ENCODE measurements at regions not wholly inside any gene's neighbourhood (a gene's known extent, or its start where the extent isn't known, plus 50 kb on each side); places are given as distances from the start of the nearest gene placed in this dataset.

GRCh38 chr12:43294916-43295315 lies 257.1 kb downstream of the ADAMTS20 start:
- Histone ChIP-seq H3K4me3 (ENCODE audit: insufficient read depth in 1 of 2, low read depth in 1 of 2, low read length in 2 of 2) (no peak overlapping the region), H3K9me3 (ENCODE audit: control insufficient read depth, low read length) (no peaks in the 10 kb centered on the region), H2BK5ac (ENCODE audit: low read depth, low read length, poor library complexity, severe bottlenecking) (no peak overlapping the region), H3K27ac (ENCODE audit: low read length, poor library complexity, severe bottlenecking) (no peak overlapping the region), H3K18ac (ENCODE audit: low read depth in 1 of 2, low read length in 2 of 2) (no peak overlapping the region), H3K79me1 (replicated peaks; ENCODE audit: low read length, poor library complexity, severe bottlenecking) (no peaks in the 10 kb centered on the region), H3K4me2 (ENCODE audit: low read length, poor library complexity, severe bottlenecking) (no peak overlapping the region), H3K27me3 (ENCODE audit: control insufficient read depth in 1 of 2, insufficient read depth in 1 of 2, low read length in 2 of 2) (no peaks in the 10 kb centered on the region), H3K4me1 (ENCODE audit: control insufficient read depth, insufficient read depth, low read depth, low read length) (peaks cover 1% of the 10 kb centered on the region), H3K36me3 (ENCODE audit: control insufficient read depth in 1 of 2, insufficient read depth in 2 of 2, low read depth in 1 of 2, low read length in 2 of 2) (no peaks in the 10 kb centered on the region), H4K8ac (ENCODE audit: low read length) (no peak overlapping the region), H3K23ac (ENCODE audit: low read length in 2 of 2) (no peak overlapping the region), H2BK120ac (ENCODE audit: low read depth, low read length) (no peak overlapping the region), H2AK5ac (ENCODE audit: low read length, severe bottlenecking) (no peak overlapping the region), H4K91ac (ENCODE audit: low read length) (no peak overlapping the region), H3K4ac (ENCODE audit: low read depth in 1 of 2, low read length in 2 of 2) (no peak overlapping the region), H3K14ac (ENCODE audit: low read length in 2 of 2) (no peak overlapping the region), H2BK15ac (ENCODE audit: low read depth, poor library complexity, severe bottlenecking) (no peak overlapping the region), H2BK12ac (ENCODE audit: low read length in 2 of 2) (no peak overlapping the region), H3K9ac (ENCODE audit: low read length) (no peak overlapping the region), H2AFZ (ENCODE audit: low read depth, low read length) (no peak overlapping the region)
- no peak for DNase-seq
- 97% methylated on average over 1 of the region's 2 CpGs for WGBS

- H3K4me3 ChIP-seq (ENCODE audit: insufficient read depth in 1 of 2, low read depth in 1 of 2, low read length in 2 of 2) = no peak overlapping the region
- H2BK5ac ChIP-seq (ENCODE audit: low read depth, low read length, poor library complexity, severe bottlenecking) = no peak overlapping the region
- H3K9me3 ChIP-seq (ENCODE audit: control insufficient read depth, low read length) = no peaks in the 10 kb centered on the region
- no peak overlapping the region for H3K23ac ChIP-seq (ENCODE audit: low read length in 2 of 2)
- no peak overlapping the region for H2AFZ ChIP-seq (ENCODE audit: low read depth, low read length)
- no peak overlapping the region for H2BK15ac ChIP-seq (ENCODE audit: low read depth, poor library complexity, severe bottlenecking)
- H3K36me3 ChIP-seq (ENCODE audit: control insufficient read depth in 1 of 2, insufficient read depth in 2 of 2, low read depth in 1 of 2, low read length in 2 of 2) = no peaks in the 10 kb centered on the region
- DNase-seq = no peak
- no peak overlapping the region for H2BK12ac ChIP-seq (ENCODE audit: low read length in 2 of 2)
- no CpG with 5 or more reads among the region's 4 CpGs for WGBS
- H3K9ac ChIP-seq (ENCODE audit: low read length) = no peak overlapping the region
- no peak overlapping the region for H4K8ac ChIP-seq (ENCODE audit: low read length)
- no peak overlapping the region for H4K91ac ChIP-seq (ENCODE audit: low read length)
- H3K79me1 ChIP-seq (replicated peaks; ENCODE audit: low read length, poor library complexity, severe bottlenecking) = no peaks in the 10 kb centered on the region
- H2BK120ac ChIP-seq (ENCODE audit: low read depth, low read length) = no peak overlapping the region
- H3K4me2 ChIP-seq (ENCODE audit: low read length, poor library complexity, severe bottlenecking) = no peak overlapping the region
- H3K27me3 ChIP-seq (ENCODE audit: control insufficient read depth in 1 of 2, insufficient read depth in 1 of 2, low read length in 2 of 2) = no peaks in the 10 kb centered on the region
- H3K27ac ChIP-seq (ENCODE audit: low read length, poor library complexity, severe bottlenecking) = no peak overlapping the region
- H3K14ac ChIP-seq (ENCODE audit: low read length in 2 of 2) = no peak overlapping the region
- no peak overlapping the region for H3K4ac ChIP-seq (ENCODE audit: low read depth in 1 of 2, low read length in 2 of 2)
- H3K4me1 ChIP-seq (ENCODE audit: control insufficient read depth, insufficient read depth, low read depth, low read length) = peaks cover 1% of the 10 kb centered on the region
- H3K18ac ChIP-seq (ENCODE audit: low read depth in 1 of 2, low read length in 2 of 2) = no peak overlapping the region
- no peak overlapping the region for H2AK5ac ChIP-seq (ENCODE audit: low read length, severe bottlenecking)
Observed at GRCh38 chr12:43294147-43294546, 257.9 kb downstream of the ADAMTS20 start.

- Histone ChIP-seq H3K14ac (ENCODE audit: low read length in 2 of 2) (no peak overlapping the region), H2BK15ac (ENCODE audit: low read depth, poor library complexity, severe bottlenecking) (no peak overlapping the region), H2AK5ac (ENCODE audit: low read length, severe bottlenecking) (peak overlapping the region; percentile 13), H3K79me1 (replicated peaks; ENCODE audit: low read length, poor library complexity, severe bottlenecking) (no peaks in the 10 kb centered on the region), H3K4me2 (ENCODE audit: low read length, poor library complexity, severe bottlenecking) (no peak overlapping the region), H3K4ac (ENCODE audit: low read depth in 1 of 2, low read length in 2 of 2) (no peak overlapping the region), H3K18ac (ENCODE audit: low read depth in 1 of 2, low read length in 2 of 2) (no peak overlapping the region), H4K91ac (ENCODE audit: low read length) (no peak overlapping the region), H2BK5ac (ENCODE audit: low read depth, low read length, poor library complexity, severe bottlenecking) (no peak overlapping the region), H2BK120ac (ENCODE audit: low read depth, low read length) (no peak overlapping the region), H3K4me3 (ENCODE audit: insufficient read depth in 1 of 2, low read depth in 1 of 2, low read length in 2 of 2) (no peak overlapping the region), H3K4me1 (ENCODE audit: control insufficient read depth, insufficient read depth, low read depth, low read length) (peaks cover 1% of the 10 kb centered on the region), H2AFZ (ENCODE audit: low read depth, low read length) (no peak overlapping the region), H2BK12ac (ENCODE audit: low read length in 2 of 2) (no peak overlapping the region), H3K36me3 (ENCODE audit: control insufficient read depth in 1 of 2, insufficient read depth in 2 of 2, low read depth in 1 of 2, low read length in 2 of 2) (no peaks in the 10 kb centered on the region), H3K9me3 (ENCODE audit: control insufficient read depth, low read length) (no peaks in the 10 kb centered on the region), H3K23ac (ENCODE audit: low read length in 2 of 2) (no peak overlapping the region), H3K27me3 (ENCODE audit: control insufficient read depth in 1 of 2, insufficient read depth in 1 of 2, low read length in 2 of 2) (no peaks in the 10 kb centered on the region), H3K9ac (ENCODE audit: low read length) (peak overlapping the region; percentile 40), H4K8ac (ENCODE audit: low read length) (no peak overlapping the region), H3K27ac (ENCODE audit: low read length, poor library complexity, severe bottlenecking) (no peak overlapping the region)
- DNase-seq = no peak
- 100% methylated on average over 1 of the region's 3 CpGs for WGBS
Observed at GRCh38 chr12:43293396-43293795, 258.6 kb downstream of the ADAMTS20 start.

GRCh38 chr12:43292699-43293098 lies 259.3 kb downstream of the ADAMTS20 start:
- Histone ChIP-seq H3K79me1 (replicated peaks; ENCODE audit: low read length, poor library complexity, severe bottlenecking) (no peaks in the 10 kb centered on the region), H3K14ac (ENCODE audit: low read length in 2 of 2) (no peak overlapping the region), H3K4me3 (ENCODE audit: insufficient read depth in 1 of 2, low read depth in 1 of 2, low read length in 2 of 2) (no peak overlapping the region), H2AFZ (ENCODE audit: low read depth, low read length) (no peak overlapping the region), H3K18ac (ENCODE audit: low read depth in 1 of 2, low read length in 2 of 2) (no peak overlapping the region), H3K4me1 (ENCODE audit: control insufficient read depth, insufficient read depth, low read depth, low read length) (peaks cover 1% of the 10 kb centered on the region), H3K27ac (ENCODE audit: low read length, poor library complexity, severe bottlenecking) (peak overlapping the region; percentile 55), H3K4ac (ENCODE audit: low read depth in 1 of 2, low read length in 2 of 2) (no peak overlapping the region), H2BK5ac (ENCODE audit: low read depth, low read length, poor library complexity, severe bottlenecking) (no peak overlapping the region), H2AK5ac (ENCODE audit: low read length, severe bottlenecking) (peak overlapping the region; percentile 87), H4K8ac (ENCODE audit: low read length) (no peak overlapping the region), H2BK12ac (ENCODE audit: low read length in 2 of 2) (no peak overlapping the region), H2BK15ac (ENCODE audit: low read depth, poor library complexity, severe bottlenecking) (no peak overlapping the region), H3K27me3 (ENCODE audit: control insufficient read depth in 1 of 2, insufficient read depth in 1 of 2, low read length in 2 of 2) (no peaks in the 10 kb centered on the region), H2BK120ac (ENCODE audit: low read depth, low read length) (no peak overlapping the region), H3K9me3 (ENCODE audit: control insufficient read depth, low read length) (no peaks in the 10 kb centered on the region), H3K4me2 (ENCODE audit: low read length, poor library complexity, severe bottlenecking) (no peak overlapping the region), H3K9ac (ENCODE audit: low read length) (peak overlapping the region; percentile 40), H3K36me3 (ENCODE audit: control insufficient read depth in 1 of 2, insufficient read depth in 2 of 2, low read depth in 1 of 2, low read length in 2 of 2) (no peaks in the 10 kb centered on the region), H4K91ac (ENCODE audit: low read length) (no peak overlapping the region), H3K23ac (ENCODE audit: low read length in 2 of 2) (no peak overlapping the region)
- WGBS = 76% methylated on average over 1 of the region's 2 CpGs
- peak; percentile 12 for DNase-seq
